ENCODE measurements at regions not wholly inside any gene's neighbourhood (a gene's known extent, or its start where the extent isn't known, plus 50 kb on each side); places are given as distances from the start of the nearest gene placed in this dataset.

GRCh38 chr1:187465441-187465840 lies 636.7 kb downstream of the PLA2G4A start:
- TF ChIP-seq EZH2phosphoT487 (IDR thresholded peaks at IDR 0.05; ENCODE audit: low read depth) = no peak
- no peak for TF ChIP-seq CTCF (IDR thresholded peaks at IDR 0.05; ENCODE audit: low read depth, low read length)

Measured in OCI-LY3 (cell line).